HepG2 (cell line): ENCODE measurements at regions not wholly inside any gene's neighbourhood (a gene's known extent, or its start where the extent isn't known, plus 50 kb on each side); places are given as distances from the start of the nearest gene placed in this dataset.

Experiments used
- ATAC-seq: fragments of 200-7000 bp; cut with Tn5 transposase; 3 replicates; pipeline ENCODE4 v1.9.1; 2020; ENCODE audit warnings: mild to moderate bottlenecking, moderate library complexity
- BruUV-seq: library from RNA; stranded (reverse); fragments of 400-500 nt; replicated peaks from 2 replicates; lab custom pipeline; 2021; lab: Mats Ljungman, UMichigan
- CTCF ChIA-PET: fragments of 300-600 bp; formaldehyde crosslinking; extraction: SDS; loops from one replicate; lab custom pipeline; 2021; ENCODE audit warnings: low total read pairs, inconsistent platforms, low intra/inter-chr PET ratio; lab: Yijun Ruan, JAX
- POLR2A ChIA-PET: fragments of 350-600 bp; sonication (Branson Sonifier 250); formaldehyde crosslinking; loops from one replicate; lab custom pipeline; 2020; ENCODE audit warnings: antibody characterized with exemption, inconsistent platforms; lab: Yijun Ruan, JAX
- DNase-seq: peaks from one replicate; pipeline ENCODE4 v3.0.0-alpha.2; 2015; ENCODE audit warnings: low spot score
- FAIRE-seq: peaks from 3 replicates; lab custom pipeline; 2011; peaks lifted over from hg19 to GRCh38; lab: Jason Lieb, UNC
- H2AFZ ChIP-seq: one replicate; pipeline ENCODE4 v1.6.1; 2011; ENCODE audit warnings: low read length, inconsistent platforms
- H3K27ac ChIP-seq: fragments of 300-600 bp; 3 replicates; pipeline ENCODE4 v1.8.0; 2011; ENCODE audit warnings: mixed run types, mild to moderate bottlenecking, mixed read lengths, low read length, inconsistent platforms; ENCODE audit not compliant: insufficient read depth; ENCODE audit errors: extremely low read length
- H3K27me3 ChIP-seq, 2 experiments: fragments of 200-600 bp in 1 of 2; 2 replicates in 1 of 2; 3 replicates in 1 of 2; pipeline versions ENCODE4 v1.6.0 to v1.8.0; 2011; ENCODE audit warnings: low read length in 2 of 2, mild to moderate bottlenecking in 2 of 2, moderate library complexity in 2 of 2, inconsistent platforms in 1 of 2; ENCODE audit not compliant: insufficient read depth in 2 of 2, control insufficient read depth in 1 of 2
- H3K36me3 ChIP-seq, 2 experiments: fragments of 200-600 bp in 1 of 2; replicated peaks in 1 of 2; 2 replicates in 1 of 2; 3 replicates in 1 of 2; pipeline versions ENCODE4 v1.5.1 to v1.8.0; 2011; ENCODE audit warnings: low read length in 2 of 2, inconsistent platforms in 1 of 2; ENCODE audit not compliant: insufficient read depth in 2 of 2, control insufficient read depth in 1 of 2
- H3K4me1 ChIP-seq: 2 replicates; pipeline ENCODE4 v1.5.1; 2012; ENCODE audit warnings: low read length, inconsistent platforms; ENCODE audit not compliant: insufficient read depth
- H3K4me2 ChIP-seq: 2 replicates; pipeline ENCODE4 v1.6.0; 2011; ENCODE audit warnings: low read depth, low read length, inconsistent platforms
- H3K4me3 ChIP-seq, 3 experiments: fragments of 200-600 bp in 1 of 3; sonication (generic), shearing (Covaris generic) in 1 of 3; replicated peaks in 1 of 3; 2 replicates each; pipeline ENCODE4 v1.5.1; 2011 to 2016; ENCODE audit warnings: low read length in 3 of 3, inconsistent platforms in 2 of 3, low read depth in 2 of 3, mild to moderate bottlenecking in 2 of 3, control low read depth in 1 of 3, mixed read lengths in 1 of 3; ENCODE audit not compliant: insufficient read depth in 1 of 3
- H3K79me2 ChIP-seq: one replicate; pipeline ENCODE4 v1.6.1; 2011; ENCODE audit warnings: low read length, inconsistent platforms; ENCODE audit not compliant: insufficient read depth
- H3K9ac ChIP-seq: 2 replicates; pipeline ENCODE4 v1.6.0; 2011; ENCODE audit warnings: mild to moderate bottlenecking, low read depth, low read length, inconsistent platforms; ENCODE audit not compliant: insufficient read depth
- H3K9me3 ChIP-seq: 2 replicates; pipeline ENCODE4 v1.5.1; 2012; ENCODE audit warnings: mild to moderate bottlenecking, low read length
- H4K20me1 ChIP-seq: 2 replicates; pipeline ENCODE4 v1.6.0; 2011; ENCODE audit warnings: inconsistent platforms, mild to moderate bottlenecking, low read length, moderate library complexity; ENCODE audit not compliant: insufficient read depth
- DMAP1 ChIP-seq: IDR thresholded peaks from 2 replicates; pipeline ENCODE4 v1.6.1; 2016
- GATAD2A ChIP-seq: IDR thresholded peaks from 2 replicates; pipeline ENCODE4 v1.6.1; 2016
- GTF2F1 ChIP-seq: fragments of 150-350 bp; IDR thresholded peaks from 2 replicates; pipeline ENCODE4 v1.6.1; 2014; ENCODE audit warnings: low read length
- KDM1A ChIP-seq: IDR thresholded peaks from 2 replicates; pipeline ENCODE4 v1.6.1; 2016; ENCODE audit warnings: missing compliant biosample characterization
- KDM3A ChIP-seq: IDR thresholded peaks from 2 replicates; pipeline ENCODE4 v1.6.1; 2018; ENCODE audit warnings: low read depth, missing compliant biosample characterization
- MED13 ChIP-seq: sonication (generic); formaldehyde crosslinking; IDR thresholded peaks from 2 replicates; pipeline ENCODE4 v1.5.0; 2020; ENCODE audit warnings: missing genetic modification reagents
- NFAT5 ChIP-seq: sonication (generic); formaldehyde crosslinking; IDR thresholded peaks from 2 replicates; pipeline ENCODE4 v1.4.0; 2020; ENCODE audit warnings: missing genetic modification reagents
- NR2F1 ChIP-seq, 2 experiments: fragments of 450-650 bp in 1 of 2; formaldehyde crosslinking in 1 of 2; IDR thresholded peaks; 2 replicates each; pipeline versions ENCODE4 v1.5.0 to v1.6.1; 2016 to 2020; ENCODE audit warnings: mild to moderate bottlenecking in 1 of 2, missing compliant biosample characterization in 1 of 2, missing genetic modification reagents in 1 of 2, moderate library complexity in 1 of 2
- ZFP1 ChIP-seq: IDR thresholded peaks from 2 replicates; pipeline ENCODE4 v1.6.1; 2016
- ZMYM2 ChIP-seq: sonication (generic); formaldehyde crosslinking; IDR thresholded peaks from 2 replicates; pipeline ENCODE4 v1.8.0; 2022; ENCODE audit warnings: mild to moderate bottlenecking, missing genetic modification reagents
- ZNF367 ChIP-seq: sonication (generic); formaldehyde crosslinking; IDR thresholded peaks from 2 replicates; pipeline ENCODE4 v1.4.0; 2020; ENCODE audit warnings: missing genetic modification reagents, borderline replicate concordance
- ZNF563 ChIP-seq: sonication (generic); formaldehyde crosslinking; IDR thresholded peaks from 2 replicates; pipeline ENCODE4 v1.8.0; 2022; ENCODE audit warnings: mild to moderate bottlenecking, moderate library complexity, missing genetic modification reagents
- ZNF784 ChIP-seq: sonication (generic); formaldehyde crosslinking; IDR thresholded peaks from 2 replicates; pipeline ENCODE4 v1.5.1; 2020; ENCODE audit warnings: missing genetic modification reagents, mild to moderate bottlenecking, borderline replicate concordance
- WGBS: methylation state at CpG from one replicate; pipeline ENCODE4 v1.1.6; 2017; ENCODE audit warnings: low lambda C conversion rate; 5-methylcytosine and 5-hydroxymethylcytosine counted together
- in situ Hi-C: cut with HindIII; loops from 2 replicates; pipeline ENCODE4 v1.10.0; 2017; ENCODE audit warnings: low pct_unique_long_range_greater_than_20kb; ENCODE audit not compliant: extremely low pct_ligation_motif_present
- intact Hi-C: fragments of 100-400 bp; cut with micrococcal nuclease; formaldehyde crosslinking; loops from one replicate; pipeline ENCODE4 v1.10.0; 2022; ENCODE audit not compliant: unreplicated experiment
- TF ChIP-seq, protein P1 (sequence below): IDR thresholded peaks from 2 replicates; pipeline ENCODE4 v1.6.1; 2016

- TF ChIP-seq ZNF784 (CRISPR knock-in tag) = no peak
- TF ChIP-seq ZFP1 = no peak
- TF ChIP-seq NFAT5 (CRISPR knock-in tag) = no peak
Observed at GRCh38 chr18:46275370-46275769, 171.2 kb downstream of the HAUS1 start (continued).

DNA sequence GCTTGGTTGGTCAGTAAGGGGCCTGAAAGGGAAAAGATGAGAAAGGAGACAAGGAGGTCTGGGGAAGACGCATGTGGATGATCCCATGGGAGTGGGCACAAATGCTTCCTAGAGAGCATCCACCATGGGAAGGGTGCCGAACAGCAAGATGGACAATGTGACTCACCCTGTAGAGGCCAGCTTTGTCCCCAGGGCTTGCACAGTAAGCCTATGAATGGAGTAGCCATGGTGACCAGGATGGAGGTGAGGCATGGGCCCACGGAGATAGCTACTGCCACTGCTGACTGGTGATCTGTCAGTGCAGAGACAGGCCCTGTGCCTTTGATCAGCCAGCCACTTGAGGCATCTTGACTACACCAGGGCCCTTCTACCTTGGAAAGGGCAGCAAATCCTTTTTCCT is 172.6 kb downstream of the HAUS1 start:
- no TSS peak for BruUV-seq
- in situ Hi-C loops (no loop called here), intact Hi-C loops (no loop called here)
- Histone ChIP-seq H3K79me2 (no peaks in the 10 kb centered on the region), H3K36me3 (no peaks in the 10 kb centered on the region), H3K9ac (no peak overlapping the region), H2AFZ (no peak overlapping the region)
- ATAC-seq = no peak
- POLR2A ChIA-PET = no interaction called here
- no peak for FAIRE-seq
- DNase-seq = no peak
- no peak for TF ChIP-seq ZMYM2
- no peak for TF ChIP-seq KDM3A (CRISPR knock-in tag)
- no peak for TF ChIP-seq NR2F1 (CRISPR knock-in tag; IDR thresholded peaks at IDR 0.05)
- TF ChIP-seq, protein P1, sequence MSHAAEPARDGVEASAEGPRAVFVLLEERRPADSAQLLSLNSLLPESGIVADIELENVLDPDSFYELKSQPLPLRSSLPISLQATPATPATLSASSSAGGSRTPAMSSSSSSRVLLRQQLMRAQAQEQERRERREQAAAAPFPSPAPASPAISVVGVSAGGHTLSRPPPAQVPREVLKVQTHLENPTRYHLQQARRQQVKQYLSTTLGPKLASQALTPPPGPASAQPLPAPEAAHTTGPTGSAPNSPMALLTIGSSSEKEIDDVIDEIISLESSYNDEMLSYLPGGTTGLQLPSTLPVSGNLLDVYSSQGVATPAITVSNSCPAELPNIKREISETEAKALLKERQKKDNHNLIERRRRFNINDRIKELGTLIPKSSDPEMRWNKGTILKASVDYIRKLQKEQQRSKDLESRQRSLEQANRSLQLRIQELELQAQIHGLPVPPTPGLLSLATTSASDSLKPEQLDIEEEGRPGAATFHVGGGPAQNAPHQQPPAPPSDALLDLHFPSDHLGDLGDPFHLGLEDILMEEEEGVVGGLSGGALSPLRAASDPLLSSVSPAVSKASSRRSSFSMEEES (CRISPR knock-in tag) = no peak
- no peak for TF ChIP-seq GTF2F1
- TF ChIP-seq KDM1A = no peak
- TF ChIP-seq ZNF367 (CRISPR knock-in tag) = no peak
- TF ChIP-seq DMAP1 (CRISPR knock-in tag) = no peak
- TF ChIP-seq MED13 (CRISPR knock-in tag) = no peak
- TF ChIP-seq ZNF563 (CRISPR knock-in tag) = no peak
- no peak for TF ChIP-seq GATAD2A (CRISPR knock-in tag)
- TF ChIP-seq, all 625 proteins: peak for 0
- CTCF ChIA-PET = no interaction called here
- H3K4me1 ChIP-seq = no peaks in the 10 kb centered on the region
- H3K27ac ChIP-seq = no peak overlapping the region
- WGBS = 50% methylated on average over 3 of the region's 3 CpGs
- no peaks in the 10 kb centered on the region for H3K27me3 ChIP-seq
- H3K4me2 ChIP-seq = no peak overlapping the region
- no peak overlapping the region for H3K4me3 ChIP-seq
- H3K9me3 ChIP-seq = no peaks in the 10 kb centered on the region
- peaks cover 4% of the 10 kb centered on the region; the same call in 1 of the 2 replicates for H4K20me1 ChIP-seq
